K562 (cell line): ENCODE measurements at regions not wholly inside any gene's neighbourhood (a gene's known extent, or its start where the extent isn't known, plus 50 kb on each side); places are given as distances from the start of the nearest gene placed in this dataset.
"Not testable (repeated sequence)": the region's sequence is repeated elsewhere in the genome, so short reads cannot be mapped to it uniquely, and the experiment has no call there.

Source experiments
- CBX2 ChIP-seq: fragments of 200-600 bp; sonication (generic); IDR thresholded peaks from one replicate; pipeline ENCODE4 v1.6.1; 2012; ENCODE audit warnings: mild to moderate bottlenecking, low read length, inconsistent platforms; ENCODE audit not compliant: insufficient read depth, poor library complexity, severe bottlenecking
- CREBBP ChIP-seq: IDR thresholded peaks from one replicate; pipeline ENCODE4 v1.6.1; 2012; ENCODE audit warnings: low read depth, mild to moderate bottlenecking, control low read depth, inconsistent platforms, low read length
- CTCF ChIP-seq, 3 experiments: IDR thresholded peaks in 2 of 3; conservative IDR thresholded peaks in 1 of 3; 2 replicates each; pipeline ENCODE4 v1.5.1; 2011 to 2012; ENCODE audit warnings: low read length in 3 of 3, mild to moderate bottlenecking in 3 of 3, control low read depth in 2 of 3, improper control_type of control experiment in 1 of 3, inconsistent platforms in 1 of 3, low read depth in 1 of 3, mixed read lengths in 1 of 3, moderate library complexity in 1 of 3; ENCODE audit not compliant: insufficient read depth in 2 of 3
- ELF4 ChIP-seq: fragments of 450-650 bp; formaldehyde crosslinking; IDR thresholded peaks from 2 replicates; pipeline ENCODE4 v1.4.0; 2022; ENCODE audit warnings: missing genetic modification characterization
- FUS ChIP-seq: fragments of 200-400 bp; formaldehyde crosslinking; optimal IDR thresholded peaks from 2 replicates; pipeline ENCODE3; 2017; ENCODE audit warnings: low read depth, low read length
- POLR2AphosphoS5 ChIP-seq: IDR thresholded peaks from 2 replicates; pipeline ENCODE4 v1.6.1; 2011; ENCODE audit warnings: mild to moderate bottlenecking, low read depth, low read length, moderate library complexity; ENCODE audit not compliant: control insufficient read depth, insufficient read depth
- ZBTB49 ChIP-seq: sonication (generic); formaldehyde crosslinking; IDR thresholded peaks from 2 replicates; pipeline ENCODE4 v1.8.0; 2022; ENCODE audit warnings: missing genetic modification reagents, mild to moderate bottlenecking, borderline replicate concordance

- not testable (repeated sequence) for TF ChIP-seq FUS; ELF4 (CRISPR knock-in tag); ZBTB49; CREBBP; CTCF (IDR thresholded peaks at IDR 0.05 in 2 of 3, conservative IDR thresholded peaks at IDR 0.05 in 1 of 3; ENCODE audit: insufficient read depth in 2 of 3, low read depth in 1 of 3, low read length in 3 of 3); POLR2AphosphoS5; CBX2
These were observed 97.0 kb upstream of the PLGLB2 start for GRCh38 chr2:87650837-87651236.
